Endothelial cell (in vitro differentiated cells): ENCODE measurements at regions not wholly inside any gene's neighbourhood (a gene's known extent, or its start where the extent isn't known, plus 50 kb on each side); places are given as distances from the start of the nearest gene placed in this dataset.

Experiments used
- DNase-seq: peaks from one replicate; pipeline ENCODE4 v3.0.0; 2021; ENCODE audit warnings: low spot score
- H3K27ac Mint-ChIP-seq: one replicate; pipeline ENCODE4 v1.8.0; 2021; ENCODE audit warnings: mixed read lengths, inconsistent platforms; ENCODE audit not compliant: unreplicated experiment
- H3K27me3 Mint-ChIP-seq: one replicate; pipeline ENCODE4 v1.8.0; 2021; ENCODE audit warnings: mild to moderate bottlenecking, moderate library complexity, mixed read lengths, inconsistent platforms; ENCODE audit not compliant: unreplicated experiment
- H3K36me3 Mint-ChIP-seq: one replicate; pipeline ENCODE4 v1.8.0; 2021; ENCODE audit warnings: mild to moderate bottlenecking, low read depth, mixed read lengths, inconsistent platforms; ENCODE audit not compliant: unreplicated experiment
- H3K4me1 Mint-ChIP-seq: one replicate; pipeline ENCODE4 v1.8.0; 2021; ENCODE audit warnings: mild to moderate bottlenecking, mixed read lengths, inconsistent platforms; ENCODE audit not compliant: unreplicated experiment
- H3K4me3 Mint-ChIP-seq: one replicate; pipeline ENCODE4 v1.8.0; 2021; ENCODE audit warnings: mild to moderate bottlenecking, mixed read lengths, inconsistent platforms; ENCODE audit not compliant: unreplicated experiment
- H3K9me3 Mint-ChIP-seq: one replicate; pipeline ENCODE4 v1.8.0; 2021; ENCODE audit warnings: mixed read lengths, inconsistent platforms; ENCODE audit not compliant: unreplicated experiment
- CTCF ChIP-seq: fragments of 200-600 bp; sonication (generic); IDR thresholded peaks from one replicate; pipeline ENCODE4 v1.5.0; 2021; ENCODE audit warnings: antibody characterized with exemption; ENCODE audit not compliant: unreplicated experiment

- no peak for TF ChIP-seq CTCF
- DNase-seq = no peak
- H3K9me3 Mint-ChIP-seq = no peaks in the 10 kb centered on the region
- H3K27me3 Mint-ChIP-seq = no peaks in the 10 kb centered on the region
- H3K4me1 Mint-ChIP-seq = peaks cover 13% of the 10 kb centered on the region
- H3K36me3 Mint-ChIP-seq = no peaks in the 10 kb centered on the region
- no peak overlapping the region for H3K4me3 Mint-ChIP-seq
- H3K27ac Mint-ChIP-seq = no peak overlapping the region
These were observed 112.1 kb upstream of the RXFP2 start for GRCh38 chr13:31627097-31627845.

GRCh38 chr13:31629085-31629780, 110.1 kb upstream of the RXFP2 start:
- H3K27me3 Mint-ChIP-seq = peaks cover 2% of the 10 kb centered on the region
- H3K4me1 Mint-ChIP-seq = peaks cover 13% of the 10 kb centered on the region
- H3K4me3 Mint-ChIP-seq = no peak overlapping the region
- no peak overlapping the region for H3K27ac Mint-ChIP-seq
- no peak for TF ChIP-seq CTCF
- peaks cover 2% of the 10 kb centered on the region for H3K9me3 Mint-ChIP-seq
- DNase-seq = no peak
- no peaks in the 10 kb centered on the region for H3K36me3 Mint-ChIP-seq

GRCh38 chr13:31631071-31631470, 108.3 kb upstream of the RXFP2 start:
- peaks cover 3% of the 10 kb centered on the region for H3K9me3 Mint-ChIP-seq
- H3K4me3 Mint-ChIP-seq = no peak overlapping the region
- H3K36me3 Mint-ChIP-seq = no peaks in the 10 kb centered on the region
- peaks cover 13% of the 10 kb centered on the region for H3K4me1 Mint-ChIP-seq
- peaks cover 2% of the 10 kb centered on the region for H3K27me3 Mint-ChIP-seq
- no peak for DNase-seq
- TF ChIP-seq CTCF = no peak
- H3K27ac Mint-ChIP-seq = no peak overlapping the region

- no peak for TF ChIP-seq CTCF
- DNase-seq = no peak
- H3K9me3 Mint-ChIP-seq = peaks cover 3% of the 10 kb centered on the region
- H3K27ac Mint-ChIP-seq = no peak overlapping the region
- H3K27me3 Mint-ChIP-seq = peaks cover 2% of the 10 kb centered on the region
- H3K36me3 Mint-ChIP-seq = no peaks in the 10 kb centered on the region
- H3K4me1 Mint-ChIP-seq = peaks cover 13% of the 10 kb centered on the region
- H3K4me3 Mint-ChIP-seq = no peak overlapping the region
These were observed 107.6 kb upstream of the RXFP2 start for GRCh38 chr13:31631746-31632145.

GRCh38 chr13:31638577-31638976, 100.7 kb upstream of the RXFP2 start:
- DNase-seq = no peak
- Mint-ChIP-seq H3K4me3 (no peak overlapping the region), H3K27ac (no peak overlapping the region), H3K36me3 (no peaks in the 10 kb centered on the region), H3K9me3 (peaks cover 3% of the 10 kb centered on the region), H3K27me3 (no peaks in the 10 kb centered on the region), H3K4me1 (no peaks in the 10 kb centered on the region)
- no peak for TF ChIP-seq CTCF
